H1 (cell line): ENCODE measurements at regions not wholly inside any gene's neighbourhood (a gene's known extent, or its start where the extent isn't known, plus 50 kb on each side); places are given as distances from the start of the nearest gene placed in this dataset.

ENCODE experiments used
- CTCF ChIA-PET: fragments of 300-600 bp; sonication (Branson Sonifier 250); formaldehyde crosslinking; loops from one replicate; lab custom pipeline; 2021; ENCODE audit not compliant: partially characterized antibody; lab: Charles Lee
- POLR2A ChIA-PET: fragments of 300-600 bp; sonication (Branson Sonifier 250); formaldehyde crosslinking; loops from one replicate; lab custom pipeline; 2021; ENCODE audit warnings: inconsistent platforms; ENCODE audit not compliant: partially characterized antibody; lab: Charles Lee
- DNase-seq, 2 experiments: peaks; one replicate each; pipeline versions ENCODE4 v3.0.0 to v3.0.0-alpha.2; 2010 to 2022; ENCODE audit warnings: low spot score in 2 of 2, low read depth in 1 of 2, mixed read lengths in 1 of 2
- FAIRE-seq: peaks from 2 replicates; lab custom pipeline; 2011; peaks lifted over from hg19 to GRCh38; lab: Jason Lieb, UNC
- H2AFZ ChIP-seq: 2 replicates; pipeline ENCODE4 v1.8.1; 2012; ENCODE audit warnings: low read length, inconsistent platforms
- H2AK5ac ChIP-seq: 2 replicates; pipeline ENCODE4 v1.6.1; 2013; ENCODE audit warnings: low read depth, low read length
- H2BK120ac ChIP-seq: replicated peaks from 2 replicates; pipeline ENCODE3; 2013; ENCODE audit warnings: low read depth, low read length, inconsistent platforms
- H2BK12ac ChIP-seq: 2 replicates; pipeline ENCODE4 v1.6.1; 2013; ENCODE audit warnings: low read depth, low read length
- H2BK15ac ChIP-seq: 2 replicates; pipeline ENCODE4 v1.6.1; 2013; ENCODE audit warnings: low read length
- H2BK20ac ChIP-seq: 2 replicates; pipeline ENCODE4 v1.6.1; 2013; ENCODE audit warnings: low read length
- H2BK5ac ChIP-seq: 2 replicates; pipeline ENCODE4 v1.6.1; 2013; ENCODE audit warnings: low read depth, low read length
- H3K14ac ChIP-seq: 2 replicates; pipeline ENCODE4 v1.6.1; 2013; ENCODE audit warnings: inconsistent platforms; ENCODE audit not compliant: insufficient read length
- H3K18ac ChIP-seq: 2 replicates; pipeline ENCODE4 v1.6.1; 2013; ENCODE audit warnings: low read length; ENCODE audit errors: extremely low read depth
- H3K23ac ChIP-seq: 2 replicates; pipeline ENCODE4 v1.6.1; 2013; ENCODE audit warnings: inconsistent platforms; ENCODE audit not compliant: insufficient read length
- H3K23me2 ChIP-seq: 2 replicates; pipeline ENCODE4 v1.6.1; 2013; ENCODE audit warnings: low read depth, low read length
- H3K27ac ChIP-seq: 2 replicates; pipeline ENCODE4 v1.6.1; 2011; ENCODE audit warnings: low read depth, low read length, inconsistent platforms
- H3K27me3 ChIP-seq, 4 experiments: replicated peaks in 1 of 4; 1 replicate in 1 of 4; 2 replicates in 3 of 4; pipeline versions ENCODE4 v1.6.1 to v1.8.1; 2011 to 2013; ENCODE audit warnings: low read length in 3 of 4, mild to moderate bottlenecking in 3 of 4, inconsistent platforms in 2 of 4, mixed read lengths in 2 of 4, moderate library complexity in 1 of 4; ENCODE audit not compliant: control insufficient read depth in 3 of 4, insufficient read depth in 3 of 4; ENCODE audit errors: extremely low read depth in 1 of 4
- H3K36me3 ChIP-seq, 4 experiments: 2 replicates each; pipeline versions ENCODE4 v1.6.1 to v1.8.1; 2011 to 2013; ENCODE audit warnings: mild to moderate bottlenecking in 4 of 4, low read length in 3 of 4, moderate library complexity in 2 of 4, control low read depth in 1 of 4, inconsistent platforms in 1 of 4; ENCODE audit not compliant: insufficient read depth in 4 of 4, control insufficient read depth in 2 of 4
- H3K4ac ChIP-seq: replicated peaks from 2 replicates; pipeline ENCODE3; 2013; ENCODE audit warnings: low read length, low read depth, mixed read lengths, inconsistent platforms; ENCODE audit not compliant: insufficient read length
- H3K4me1 ChIP-seq, 4 experiments: replicated peaks in 1 of 4; 1 replicate in 1 of 4; 2 replicates in 3 of 4; pipeline versions ENCODE4 v1.6.1 to v1.8.1; 2011 to 2013; ENCODE audit warnings: low read length in 3 of 4, inconsistent platforms in 2 of 4, mixed read lengths in 1 of 4; ENCODE audit not compliant: insufficient read depth in 4 of 4, control insufficient read depth in 3 of 4
- H3K4me2 ChIP-seq, 2 experiments: 2 replicates each; pipeline versions ENCODE4 v1.6.1 to v1.8.1; 2011 to 2013; ENCODE audit warnings: low read depth in 2 of 2, low read length in 2 of 2, control low read depth in 1 of 2, inconsistent platforms in 1 of 2, mild to moderate bottlenecking in 1 of 2; ENCODE audit not compliant: insufficient read depth in 1 of 2
- H3K4me3 ChIP-seq, 4 experiments: fragments of 200-600, 300-600 bp in 1 of 4; sonication (generic), shearing (Covaris generic), sonication (Bioruptor Twin) in 1 of 4; 2 replicates each; pipeline versions ENCODE4 v1.5.1 to v1.8.1; 2011 to 2016; ENCODE audit warnings: low read length in 4 of 4, low read depth in 3 of 4, control low read depth in 2 of 4, inconsistent platforms in 2 of 4, mild to moderate bottlenecking in 2 of 4, mixed read lengths in 1 of 4, moderate library complexity in 1 of 4; ENCODE audit not compliant: insufficient read depth in 2 of 4; ENCODE audit errors: extremely low read depth in 1 of 4
- H3K56ac ChIP-seq: replicated peaks from 2 replicates; pipeline ENCODE3; 2013; ENCODE audit warnings: low read depth, mild to moderate bottlenecking, mixed read lengths, low read length, inconsistent platforms; ENCODE audit not compliant: insufficient read length
- H3K79me1 ChIP-seq: 2 replicates; pipeline ENCODE4 v1.6.1; 2013; ENCODE audit warnings: low read depth, low read length, control low read depth
- H3K79me2 ChIP-seq, 2 experiments: 2 replicates each; pipeline versions ENCODE4 v1.6.1 to v1.8.1; 2012 to 2013; ENCODE audit warnings: low read length in 2 of 2, mild to moderate bottlenecking in 2 of 2, inconsistent platforms in 1 of 2; ENCODE audit not compliant: insufficient read depth in 2 of 2, control insufficient read depth in 1 of 2
- H3K9ac ChIP-seq, 4 experiments: replicated peaks in 1 of 4; 1 replicate in 1 of 4; 2 replicates in 3 of 4; pipeline versions ENCODE4 v1.6.1 to v1.8.1; 2011 to 2013; ENCODE audit warnings: low read depth in 3 of 4, low read length in 3 of 4, control low read depth in 2 of 4, mild to moderate bottlenecking in 2 of 4, moderate library complexity in 2 of 4, inconsistent platforms in 1 of 4; ENCODE audit errors: extremely low read depth in 1 of 4
- H3K9me3 ChIP-seq, 2 experiments: 2 replicates each; pipeline versions ENCODE4 v1.6.1 to v1.8.1; 2012 to 2013; ENCODE audit warnings: mild to moderate bottlenecking in 2 of 2, moderate library complexity in 2 of 2, control low read depth in 1 of 2, inconsistent platforms in 1 of 2, low read depth in 1 of 2, low read length in 1 of 2, mixed read lengths in 1 of 2; ENCODE audit not compliant: insufficient read depth in 2 of 2
- H4K20me1 ChIP-seq, 2 experiments: replicated peaks in 1 of 2; 2 replicates each; pipeline versions ENCODE3 to v1.8.1; 2011 to 2013; ENCODE audit warnings: inconsistent platforms in 2 of 2, low read length in 2 of 2, mild to moderate bottlenecking in 1 of 2; ENCODE audit not compliant: insufficient read depth in 2 of 2, control insufficient read depth in 1 of 2
- H4K5ac ChIP-seq: 2 replicates; pipeline ENCODE4 v1.6.1; 2013; ENCODE audit warnings: low read length, low read depth, mixed read lengths, inconsistent platforms; ENCODE audit not compliant: insufficient read length
- H4K8ac ChIP-seq: 2 replicates; pipeline ENCODE4 v1.8.0; 2013; ENCODE audit warnings: mild to moderate bottlenecking, moderate library complexity, low read length, inconsistent platforms; ENCODE audit not compliant: insufficient read depth; ENCODE audit errors: extremely low read depth
- H4K91ac ChIP-seq: replicated peaks from 2 replicates; pipeline ENCODE3; 2013; ENCODE audit warnings: low read length, mixed read lengths, inconsistent platforms; ENCODE audit not compliant: insufficient read length
- EP300 ChIP-seq, 2 experiments: IDR thresholded peaks; 1 replicate in 1 of 2; 2 replicates in 1 of 2; pipeline ENCODE4 v1.6.1; 2011 to 2012; ENCODE audit warnings: low read depth in 2 of 2, low read length in 2 of 2, mild to moderate bottlenecking in 2 of 2, borderline replicate concordance in 1 of 2, inconsistent platforms in 1 of 2, moderate library complexity in 1 of 2
- HDAC2 ChIP-seq, 2 experiments: fragments of 300-600 bp in 1 of 2; sonication (generic) in 1 of 2; IDR thresholded peaks; 2 replicates each; pipeline ENCODE4 v1.6.1; 2011 to 2012; ENCODE audit warnings: low read depth in 2 of 2, low read length in 2 of 2, mild to moderate bottlenecking in 2 of 2, moderate library complexity in 2 of 2, borderline replicate concordance in 1 of 2, inconsistent platforms in 1 of 2
- HDAC6 ChIP-seq: IDR thresholded peaks from one replicate; pipeline ENCODE4 v1.7.1; 2012; ENCODE audit warnings: low read depth, mild to moderate bottlenecking, inconsistent platforms, low read length, moderate library complexity
- KDM1A ChIP-seq: fragments of 200-600, 300-600 bp; sonication (generic); IDR thresholded peaks from 2 replicates; pipeline ENCODE4 v1.7.1; 2016; ENCODE audit warnings: mild to moderate bottlenecking, low read length, borderline replicate concordance
- KDM5A ChIP-seq: fragments of 200-600 bp; IDR thresholded peaks from 2 replicates; pipeline ENCODE4 v1.7.1; 2012; ENCODE audit warnings: mild to moderate bottlenecking, low read length, inconsistent platforms, mixed read lengths
- RNF2 ChIP-seq: fragments of 200-900, 300-1000 bp; sonication (generic); IDR thresholded peaks from 2 replicates; pipeline ENCODE4 v1.7.1; 2016; ENCODE audit warnings: borderline replicate concordance, low read depth, mild to moderate bottlenecking, antibody characterized with exemption, low read length; ENCODE audit not compliant: poor library complexity, severe bottlenecking; ENCODE audit errors: missing control alignments
- RXRA ChIP-seq: IDR thresholded peaks from 2 replicates; pipeline ENCODE4 v1.6.1; 2011; ENCODE audit warnings: low read depth, mild to moderate bottlenecking, low read length, moderate library complexity; ENCODE audit not compliant: insufficient read depth
- SIRT6 ChIP-seq: IDR thresholded peaks from one replicate; pipeline ENCODE4 v1.7.1; 2012; ENCODE audit warnings: low read length, inconsistent platforms
- SRF ChIP-seq: IDR thresholded peaks from 2 replicates; pipeline ENCODE4 v1.6.1; 2011; ENCODE audit warnings: mild to moderate bottlenecking, low read depth, low read length, moderate library complexity
- SUZ12 ChIP-seq: fragments of 200-600 bp; sonication (generic); IDR thresholded peaks from 2 replicates; pipeline ENCODE4 v1.6.1; 2012; ENCODE audit warnings: mild to moderate bottlenecking, inconsistent platforms, low read length, moderate library complexity, mixed read lengths
- TEAD4 ChIP-seq: IDR thresholded peaks from 2 replicates; pipeline ENCODE4 v1.6.1; 2012; ENCODE audit warnings: low read depth, low read length, inconsistent platforms, mixed read lengths
- WGBS, 2 experiments: shearing (Covaris generic) in 1 of 2; methylation state at CpG; one replicate each; pipeline versions ENCODE4 v1.1.6 to v1.1.7; 2013 to 2015; ENCODE audit warnings: low lambda C conversion rate in 2 of 2, mixed read lengths in 2 of 2, inconsistent platforms in 1 of 2, low coverage in 1 of 2, missing lambda C conversion rate in 1 of 2; ENCODE audit not compliant: insufficient replicate concordance in 2 of 2, insufficient coverage in 1 of 2, insufficient read length in 1 of 2; ENCODE audit errors: extremely low coverage in 1 of 2, missing lambda C conversion rate in 1 of 2; 5-methylcytosine and 5-hydroxymethylcytosine counted together

- H3K79me2 ChIP-seq: no peaks in the 10 kb centered on the region
- H3K9me3 ChIP-seq: no peaks in the 10 kb centered on the region
- H2AK5ac ChIP-seq: no peak overlapping the region
- TF ChIP-seq SIRT6 (no peak), EP300 (IDR thresholded peaks at IDR 0.05; ENCODE audit: borderline replicate concordance in 1 of 2, low read depth in 2 of 2, low read length in 2 of 2) (no peak), TEAD4 (no peak), HDAC6 (no peak), KDM5A (no peak), SUZ12 (no peak), RXRA (no peak), KDM1A (no peak), HDAC2 (IDR thresholded peaks at IDR 0.05; ENCODE audit: borderline replicate concordance in 1 of 2, low read depth in 2 of 2, low read length in 2 of 2) (no peak), RNF2 (no peak), SRF (no peak)
- TF ChIP-seq, all 59 proteins: peak for 0
- H4K20me1 ChIP-seq: no peaks in the 10 kb centered on the region
- H4K91ac ChIP-seq: no peak overlapping the region
- no peak overlapping the region for H2AFZ ChIP-seq
- H2BK15ac ChIP-seq: no peak overlapping the region
- no peaks in the 10 kb centered on the region for H3K23me2 ChIP-seq
- no peak overlapping the region for H2BK5ac ChIP-seq
- no peak overlapping the region for H3K4ac ChIP-seq
- no peak overlapping the region for H3K9ac ChIP-seq
- H2BK12ac ChIP-seq: no peak overlapping the region
- H3K56ac ChIP-seq: no peak overlapping the region
- no peaks in the 10 kb centered on the region for H3K36me3 ChIP-seq
- DNase-seq: no peak
- no peak overlapping the region for H3K18ac ChIP-seq
- 88% methylated on average over 3 of the region's 3 CpGs; no CpG with 5 or more reads in 1 of the 2 experiments for WGBS, 2 experiments
- no peaks in the 10 kb centered on the region for H3K79me1 ChIP-seq
- H3K23ac ChIP-seq: no peak overlapping the region
- FAIRE-seq: no peak
- H2BK120ac ChIP-seq: no peak overlapping the region
- H3K4me3 ChIP-seq: no peak overlapping the region
- H4K8ac ChIP-seq: no peak overlapping the region; the same call in 1 of the 2 replicates
- no peak overlapping the region for H3K14ac ChIP-seq
- no peaks in the 10 kb centered on the region for H3K27me3 ChIP-seq
- ChIA-PET CTCF (interaction anchor here (1.2 to 1.5 kb wide), 2 partner anchors 27 to 246 kb away, joined by 3 read pairs; no protein-coding TSS in a partner anchor), POLR2A (interaction anchor here (3.2 kb wide), 1 partner anchor 76 kb away, joined by 7 read pairs; the partner anchor contains the start of gene STT3B)
- H3K4me1 ChIP-seq: no peaks in the 10 kb centered on the region
- no peak overlapping the region for H3K4me2 ChIP-seq
- no peak overlapping the region for H3K27ac ChIP-seq
- no peak overlapping the region for H2BK20ac ChIP-seq
- H4K5ac ChIP-seq: no peak overlapping the region
Observed at GRCh38 chr3:31456373-31456772, 76.4 kb upstream of the STT3B start.
